HepG2 (cell line): ENCODE measurements at regions not wholly inside any gene's neighbourhood (a gene's known extent, or its start where the extent isn't known, plus 50 kb on each side); places are given as distances from the start of the nearest gene placed in this dataset.

Source experiments
- ATAC-seq: fragments of 200-7000 bp; cut with Tn5 transposase; 3 replicates; pipeline ENCODE4 v1.9.1; 2020; ENCODE audit warnings: mild to moderate bottlenecking, moderate library complexity
- BruUV-seq: library from RNA; stranded (reverse); fragments of 400-500 nt; replicated peaks from 2 replicates; lab custom pipeline; 2021; lab: Mats Ljungman, UMichigan
- CTCF ChIA-PET: fragments of 300-600 bp; formaldehyde crosslinking; extraction: SDS; loops from one replicate; lab custom pipeline; 2021; ENCODE audit warnings: low total read pairs, inconsistent platforms, low intra/inter-chr PET ratio; lab: Yijun Ruan, JAX
- POLR2A ChIA-PET: fragments of 350-600 bp; sonication (Branson Sonifier 250); formaldehyde crosslinking; loops from one replicate; lab custom pipeline; 2020; ENCODE audit warnings: antibody characterized with exemption, inconsistent platforms; lab: Yijun Ruan, JAX
- DNase-seq: peaks from one replicate; pipeline ENCODE4 v3.0.0-alpha.2; 2015; ENCODE audit warnings: low spot score
- FAIRE-seq: peaks from 3 replicates; lab custom pipeline; 2011; peaks lifted over from hg19 to GRCh38; lab: Jason Lieb, UNC
- H2AFZ ChIP-seq: one replicate; pipeline ENCODE4 v1.6.1; 2011; ENCODE audit warnings: low read length, inconsistent platforms
- H3K27ac ChIP-seq: fragments of 300-600 bp; 3 replicates; pipeline ENCODE4 v1.8.0; 2011; ENCODE audit warnings: mixed run types, mild to moderate bottlenecking, mixed read lengths, low read length, inconsistent platforms; ENCODE audit not compliant: insufficient read depth; ENCODE audit errors: extremely low read length
- H3K27me3 ChIP-seq, 2 experiments: fragments of 200-600 bp in 1 of 2; 2 replicates in 1 of 2; 3 replicates in 1 of 2; pipeline versions ENCODE4 v1.6.0 to v1.8.0; 2011; ENCODE audit warnings: low read length in 2 of 2, mild to moderate bottlenecking in 2 of 2, moderate library complexity in 2 of 2, inconsistent platforms in 1 of 2; ENCODE audit not compliant: insufficient read depth in 2 of 2, control insufficient read depth in 1 of 2
- H3K36me3 ChIP-seq, 2 experiments: fragments of 200-600 bp in 1 of 2; replicated peaks in 1 of 2; 2 replicates in 1 of 2; 3 replicates in 1 of 2; pipeline versions ENCODE4 v1.5.1 to v1.8.0; 2011; ENCODE audit warnings: low read length in 2 of 2, inconsistent platforms in 1 of 2; ENCODE audit not compliant: insufficient read depth in 2 of 2, control insufficient read depth in 1 of 2
- H3K4me1 ChIP-seq: 2 replicates; pipeline ENCODE4 v1.5.1; 2012; ENCODE audit warnings: low read length, inconsistent platforms; ENCODE audit not compliant: insufficient read depth
- H3K4me2 ChIP-seq: 2 replicates; pipeline ENCODE4 v1.6.0; 2011; ENCODE audit warnings: low read depth, low read length, inconsistent platforms
- H3K4me3 ChIP-seq, 3 experiments: fragments of 200-600 bp in 1 of 3; sonication (generic), shearing (Covaris generic) in 1 of 3; replicated peaks in 1 of 3; 2 replicates each; pipeline ENCODE4 v1.5.1; 2011 to 2016; ENCODE audit warnings: low read length in 3 of 3, inconsistent platforms in 2 of 3, low read depth in 2 of 3, mild to moderate bottlenecking in 2 of 3, control low read depth in 1 of 3, mixed read lengths in 1 of 3; ENCODE audit not compliant: insufficient read depth in 1 of 3
- H3K79me2 ChIP-seq: one replicate; pipeline ENCODE4 v1.6.1; 2011; ENCODE audit warnings: low read length, inconsistent platforms; ENCODE audit not compliant: insufficient read depth
- H3K9ac ChIP-seq: 2 replicates; pipeline ENCODE4 v1.6.0; 2011; ENCODE audit warnings: mild to moderate bottlenecking, low read depth, low read length, inconsistent platforms; ENCODE audit not compliant: insufficient read depth
- H3K9me3 ChIP-seq: 2 replicates; pipeline ENCODE4 v1.5.1; 2012; ENCODE audit warnings: mild to moderate bottlenecking, low read length
- H4K20me1 ChIP-seq: 2 replicates; pipeline ENCODE4 v1.6.0; 2011; ENCODE audit warnings: inconsistent platforms, mild to moderate bottlenecking, low read length, moderate library complexity; ENCODE audit not compliant: insufficient read depth
- KAT8 ChIP-seq: IDR thresholded peaks from 2 replicates; pipeline ENCODE4 v1.6.1; 2016; ENCODE audit warnings: missing genetic modification reagents, missing compliant biosample characterization
- MED8 ChIP-seq: sonication (generic); formaldehyde crosslinking; IDR thresholded peaks from 2 replicates; pipeline ENCODE4 v1.8.1; 2023; ENCODE audit warnings: mild to moderate bottlenecking, missing genetic modification reagents; ENCODE audit not compliant: insufficient replicate concordance
- MIXL1 ChIP-seq: IDR thresholded peaks from 2 replicates; pipeline ENCODE4 v1.6.1; 2016
- NKX3-1 ChIP-seq: sonication (generic); formaldehyde crosslinking; IDR thresholded peaks from 2 replicates; pipeline ENCODE4 v1.5.0; 2020; ENCODE audit warnings: missing genetic modification reagents
- SMAD9 ChIP-seq: sonication (generic); formaldehyde crosslinking; IDR thresholded peaks from 2 replicates; pipeline ENCODE4 v1.5.1; 2020; ENCODE audit warnings: mild to moderate bottlenecking, missing genetic modification reagents
- SUZ12 ChIP-seq: fragments of 150-350 bp; IDR thresholded peaks from 2 replicates; pipeline ENCODE4 v1.6.1; 2014; ENCODE audit warnings: low read depth, low read length
- ZFX ChIP-seq: sonication (generic); formaldehyde crosslinking; IDR thresholded peaks from 2 replicates; pipeline ENCODE4 v1.4.0; 2020; ENCODE audit warnings: mild to moderate bottlenecking, low read depth, missing genetic modification reagents, moderate library complexity
- ZGPAT ChIP-seq: IDR thresholded peaks from 2 replicates; pipeline ENCODE4 v1.6.1; 2016; ENCODE audit warnings: mild to moderate bottlenecking
- ZNF235 ChIP-seq: sonication (generic); formaldehyde crosslinking; IDR thresholded peaks from 2 replicates; pipeline ENCODE4 v1.8.1; 2023; ENCODE audit warnings: mild to moderate bottlenecking, missing genetic modification reagents, borderline replicate concordance
- WGBS: methylation state at CpG from one replicate; pipeline ENCODE4 v1.1.6; 2017; ENCODE audit warnings: low lambda C conversion rate; 5-methylcytosine and 5-hydroxymethylcytosine counted together
- in situ Hi-C: cut with HindIII; loops from 2 replicates; pipeline ENCODE4 v1.10.0; 2017; ENCODE audit warnings: low pct_unique_long_range_greater_than_20kb; ENCODE audit not compliant: extremely low pct_ligation_motif_present
- intact Hi-C: fragments of 100-400 bp; cut with micrococcal nuclease; formaldehyde crosslinking; loops from one replicate; pipeline ENCODE4 v1.10.0; 2022; ENCODE audit not compliant: unreplicated experiment

GRCh38 chr1:100624886-100625610, 87.1 kb downstream of the GPR88 start:
- Histone ChIP-seq H3K27ac (no peak overlapping the region), H3K4me3 (no peak overlapping the region), H3K4me1 (no peaks in the 10 kb centered on the region), H3K9ac (no peak overlapping the region), H3K36me3 (no peaks in the 10 kb centered on the region), H4K20me1 (no peaks in the 10 kb centered on the region), H3K4me2 (no peak overlapping the region), H3K9me3 (no peaks in the 10 kb centered on the region)
- intact Hi-C loops, result loop anchor here (5.0 kb wide), 1 partner anchor 163 kb away; no protein-coding TSS in a partner anchor
- in situ Hi-C loops, result no loop called here
- DNase-seq (no peak), FAIRE-seq (no peak), ATAC-seq (no peak)
- no TSS peak for BruUV-seq
- POLR2A ChIA-PET, result no interaction called here
- TF ChIP-seq ZGPAT (CRISPR knock-in tag), result no peak
- no peak for TF ChIP-seq MED8 (CRISPR knock-in tag)
- TF ChIP-seq ZFX (CRISPR knock-in tag), result no peak
- no peak for TF ChIP-seq NKX3-1
- no peak for TF ChIP-seq MIXL1 (CRISPR knock-in tag)
- TF ChIP-seq ZNF235 (CRISPR knock-in tag), result no peak
- no peak for TF ChIP-seq SMAD9
- no peak for TF ChIP-seq KAT8 (CRISPR knock-in tag)
- no peak for TF ChIP-seq SUZ12
- TF ChIP-seq, all 625 proteins: peak for 0
- Histone ChIP-seq H3K79me2 (no peaks in the 10 kb centered on the region), H2AFZ (no peak overlapping the region), H3K27me3 (no peaks in the 10 kb centered on the region)
- CTCF ChIA-PET, result no interaction called here
- 45% methylated on average over 9 of the region's 9 CpGs for WGBS
